PC-3 (cell line): ENCODE measurements at regions not wholly inside any gene's neighbourhood (a gene's known extent, or its start where the extent isn't known, plus 50 kb on each side); places are given as distances from the start of the nearest gene placed in this dataset.

Experiments used
- ATAC-seq: fragments of 200-7000 bp; cut with Tn5 transposase; 2 replicates; pipeline ENCODE4 v1.9.1; 2020; ENCODE audit warnings: mild to moderate bottlenecking, moderate library complexity
- BruUV-seq: library from RNA; stranded (reverse); fragments of 400-500 nt; replicated peaks from 2 replicates; lab custom pipeline; 2021; lab: Mats Ljungman, UMichigan
- CTCF ChIA-PET: fragments of 300-600 bp; sonication (Branson Sonifier 250); formaldehyde crosslinking; loops from one replicate; lab custom pipeline; 2022; ENCODE audit warnings: antibody characterized with exemption; lab: Charles Lee
- POLR2A ChIA-PET: fragments of 300-600 bp; sonication (Branson Sonifier 250); formaldehyde crosslinking; loops from one replicate; lab custom pipeline; 2022; ENCODE audit warnings: antibody characterized with exemption; ENCODE audit not compliant: unreplicated experiment; lab: Charles Lee
- DNase-seq: peaks from one replicate; pipeline ENCODE4 v3.0.0-alpha.2; 2015
- H2AFZ ChIP-seq: fragments of 300-600 bp; sonication (generic); 2 replicates; pipeline ENCODE4 v1.6.0; 2016; ENCODE audit warnings: antibody characterized with exemption, low read length
- H3F3A ChIP-seq: fragments of 300-600 bp; sonication (generic); one replicate; pipeline ENCODE4 v1.6.0; 2017; ENCODE audit warnings: antibody characterized with exemption, low read length, control low read depth, mild to moderate bottlenecking; ENCODE audit not compliant: unreplicated experiment
- H3K27ac ChIP-seq: fragments of 300-600 bp; sonication (generic); 2 replicates; pipeline ENCODE4 v1.5.1; 2016; ENCODE audit warnings: mild to moderate bottlenecking, low read length
- H3K27me3 ChIP-seq: fragments of 300-600 bp; sonication (generic); 2 replicates; pipeline ENCODE4 v1.6.1; 2016; ENCODE audit warnings: low read length, mixed read lengths
- H3K36me3 ChIP-seq: fragments of 300-600 bp; sonication (generic); 2 replicates; pipeline ENCODE4 v1.6.1; 2016; ENCODE audit warnings: low read depth, mixed run types, low read length, mixed read lengths
- H3K4me1 ChIP-seq: fragments of 300-600 bp; sonication (generic); 2 replicates; pipeline ENCODE4 v1.5.1; 2016; ENCODE audit warnings: low read length; ENCODE audit not compliant: insufficient read depth
- H3K4me2 ChIP-seq: fragments of 300-600 bp; sonication (generic); 2 replicates; pipeline ENCODE4 v1.6.0; 2016; ENCODE audit warnings: low read length
- H3K4me3 ChIP-seq: fragments of 300-600 bp; sonication (generic); 2 replicates; pipeline ENCODE4 v1.5.1; 2016; ENCODE audit warnings: mild to moderate bottlenecking, low read length, mixed read lengths
- H3K79me2 ChIP-seq: fragments of 300-600 bp; sonication (generic); 2 replicates; pipeline ENCODE4 v1.6.1; 2017; ENCODE audit warnings: low read length, mixed read lengths
- H3K9ac ChIP-seq: fragments of 300-600 bp; sonication (generic); 2 replicates; pipeline ENCODE4 v1.6.0; 2016; ENCODE audit warnings: mild to moderate bottlenecking, low read length
- H3K9me2 ChIP-seq: fragments of 300-600 bp; sonication (generic); replicated peaks from 2 replicates; pipeline ENCODE4 v1.6.1; 2016; ENCODE audit warnings: mixed run types, low read length, mixed read lengths
- H3K9me3 ChIP-seq: fragments of 300-600 bp; sonication (generic); 2 replicates; pipeline ENCODE4 v1.6.1; 2016; ENCODE audit warnings: low read length, mixed read lengths
- H4K20me1 ChIP-seq: fragments of 300-600 bp; sonication (generic); 2 replicates; pipeline ENCODE4 v1.6.1; 2016; ENCODE audit warnings: low read length, mixed read lengths
- EZH2 ChIP-seq: fragments of 300-600 bp; sonication (generic); IDR thresholded peaks from one replicate; pipeline ENCODE4 v1.6.1; 2017; ENCODE audit warnings: antibody characterized with exemption, mild to moderate bottlenecking, low read length; ENCODE audit not compliant: unreplicated experiment
- EZH2phosphoT487 ChIP-seq: fragments of 300-600 bp; sonication (generic); IDR thresholded peaks from 2 replicates; pipeline ENCODE4 v1.6.1; 2018; ENCODE audit warnings: mild to moderate bottlenecking, antibody characterized with exemption, low read length, borderline replicate concordance
- intact Hi-C: fragments of 100-400 bp; cut with micrococcal nuclease; formaldehyde crosslinking; loops from 2 replicates; pipeline ENCODE4 v1.9.0; 2023
- TF ChIP-seq, protein P1 (sequence below): fragments of 300-600 bp; sonication (generic); conservative IDR thresholded peaks from 2 replicates; pipeline ENCODE4 v1.5.1; 2017; ENCODE audit warnings: antibody characterized with exemption, low read depth, mild to moderate bottlenecking, low read length

DNA sequence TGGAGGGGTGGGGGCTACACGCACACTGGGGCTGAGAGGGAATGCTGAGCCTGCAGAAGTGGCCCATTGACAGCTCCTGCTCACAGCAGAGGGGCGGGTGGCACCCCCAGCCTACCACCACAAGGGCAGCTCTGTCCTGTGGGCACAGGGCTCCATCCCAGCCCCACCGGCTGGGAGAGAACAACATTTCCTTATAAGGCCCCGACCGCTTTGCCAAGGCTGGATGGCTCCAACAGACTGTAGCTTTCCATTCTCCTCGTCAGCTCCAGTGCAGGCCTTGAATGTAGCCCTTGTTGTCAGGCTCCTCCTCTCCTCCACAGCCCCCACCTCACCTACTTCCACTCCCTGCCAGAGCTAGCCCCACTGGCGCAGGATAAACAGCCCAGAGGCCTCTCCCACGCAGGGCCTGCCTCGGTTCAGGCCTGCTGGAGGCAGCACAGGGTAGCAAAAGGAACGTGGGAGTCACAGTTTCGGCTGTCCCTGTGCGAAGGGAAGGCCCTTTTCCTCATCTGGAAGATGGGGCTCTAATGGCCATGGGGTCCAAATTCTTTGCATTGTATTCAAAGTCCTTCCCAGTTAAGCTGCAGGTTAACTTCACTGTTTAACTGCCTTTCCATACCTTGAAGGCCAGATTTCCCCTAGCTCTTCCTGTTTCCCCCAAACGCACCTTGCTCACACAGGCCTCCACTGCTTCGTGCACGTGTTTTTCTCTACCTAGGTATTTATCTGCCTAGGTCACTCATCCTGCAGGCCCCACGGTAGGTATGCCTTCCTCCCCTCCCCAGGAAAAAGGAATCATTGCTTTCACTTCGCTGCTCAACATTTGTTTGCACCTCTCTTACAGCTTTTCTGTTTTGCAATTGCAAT is 101.6 kb upstream of the LPP start:
- no peak for DNase-seq
- Histone ChIP-seq H3K9ac (no peak overlapping the region), H3K9me2 (no peaks in the 10 kb centered on the region), H3K27me3 (no peaks in the 10 kb centered on the region), H3K4me1 (peaks cover 15% of the 10 kb centered on the region), H3K27ac (no peak overlapping the region), H4K20me1 (no peaks in the 10 kb centered on the region), H3K36me3 (no peaks in the 10 kb centered on the region), H3K4me3 (no peak overlapping the region), H3K4me2 (no peak overlapping the region), H3K9me3 (no peaks in the 10 kb centered on the region), H3F3A (no peaks in the 10 kb centered on the region), H3K79me2 (no peaks in the 10 kb centered on the region), H2AFZ (no peak overlapping the region)
- ATAC-seq, result no peak
- no peak for TF ChIP-seq EZH2
- BruUV-seq, result no TSS peak
- intact Hi-C loops, result no loop called here
- ChIA-PET CTCF (no interaction called here), POLR2A (interaction anchor here (0.6 kb wide), 1 partner anchor 367 kb away, joined by 5 read pairs; no protein-coding TSS in a partner anchor)

DNA sequence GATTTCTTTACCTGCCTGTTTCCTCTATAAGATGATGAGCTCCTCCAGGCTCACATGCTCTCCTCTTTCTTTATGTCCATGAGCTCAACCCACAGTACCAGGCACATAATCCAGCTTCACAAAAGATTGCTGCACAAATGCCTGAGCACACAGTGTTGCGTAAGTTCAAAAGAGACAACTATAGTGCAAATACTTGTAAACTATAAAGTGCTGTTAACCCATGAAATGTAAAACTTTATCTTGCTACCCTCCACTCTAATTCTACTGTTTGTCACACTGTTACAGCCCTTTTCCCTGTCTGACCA is 101.0 kb upstream of the LPP start:
- no peak for ATAC-seq
- no peaks in the 10 kb centered on the region for H3K27me3 ChIP-seq
- CTCF ChIA-PET, result no interaction called here
- no peaks in the 10 kb centered on the region for H3K36me3 ChIP-seq
- no TSS peak for BruUV-seq
- no peaks in the 10 kb centered on the region for H3K79me2 ChIP-seq
- peaks cover 11% of the 10 kb centered on the region; the same call in 1 of the 2 replicates for H3K4me1 ChIP-seq
- POLR2A ChIA-PET, result interaction anchor here (0.6 kb wide), 1 partner anchor 367 kb away, joined by 5 read pairs; no protein-coding TSS in a partner anchor
- H3K27ac ChIP-seq, result no peak overlapping the region
- H3K9ac ChIP-seq, result no peak overlapping the region
- H2AFZ ChIP-seq, result no peak overlapping the region
- H3F3A ChIP-seq, result no peaks in the 10 kb centered on the region
- H3K4me3 ChIP-seq, result no peak overlapping the region
- TF ChIP-seq, protein P1, sequence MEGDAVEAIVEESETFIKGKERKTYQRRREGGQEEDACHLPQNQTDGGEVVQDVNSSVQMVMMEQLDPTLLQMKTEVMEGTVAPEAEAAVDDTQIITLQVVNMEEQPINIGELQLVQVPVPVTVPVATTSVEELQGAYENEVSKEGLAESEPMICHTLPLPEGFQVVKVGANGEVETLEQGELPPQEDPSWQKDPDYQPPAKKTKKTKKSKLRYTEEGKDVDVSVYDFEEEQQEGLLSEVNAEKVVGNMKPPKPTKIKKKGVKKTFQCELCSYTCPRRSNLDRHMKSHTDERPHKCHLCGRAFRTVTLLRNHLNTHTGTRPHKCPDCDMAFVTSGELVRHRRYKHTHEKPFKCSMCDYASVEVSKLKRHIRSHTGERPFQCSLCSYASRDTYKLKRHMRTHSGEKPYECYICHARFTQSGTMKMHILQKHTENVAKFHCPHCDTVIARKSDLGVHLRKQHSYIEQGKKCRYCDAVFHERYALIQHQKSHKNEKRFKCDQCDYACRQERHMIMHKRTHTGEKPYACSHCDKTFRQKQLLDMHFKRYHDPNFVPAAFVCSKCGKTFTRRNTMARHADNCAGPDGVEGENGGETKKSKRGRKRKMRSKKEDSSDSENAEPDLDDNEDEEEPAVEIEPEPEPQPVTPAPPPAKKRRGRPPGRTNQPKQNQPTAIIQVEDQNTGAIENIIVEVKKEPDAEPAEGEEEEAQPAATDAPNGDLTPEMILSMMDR, result no peak
- no peak for TF ChIP-seq EZH2
- TF ChIP-seq EZH2phosphoT487, result no peak
- DNase-seq, result no peak
- no peaks in the 10 kb centered on the region for H3K9me3 ChIP-seq
- no peaks in the 10 kb centered on the region for H4K20me1 ChIP-seq
- no peaks in the 10 kb centered on the region for H3K9me2 ChIP-seq
- intact Hi-C loops, result no loop called here
- no peak overlapping the region for H3K4me2 ChIP-seq

DNA sequence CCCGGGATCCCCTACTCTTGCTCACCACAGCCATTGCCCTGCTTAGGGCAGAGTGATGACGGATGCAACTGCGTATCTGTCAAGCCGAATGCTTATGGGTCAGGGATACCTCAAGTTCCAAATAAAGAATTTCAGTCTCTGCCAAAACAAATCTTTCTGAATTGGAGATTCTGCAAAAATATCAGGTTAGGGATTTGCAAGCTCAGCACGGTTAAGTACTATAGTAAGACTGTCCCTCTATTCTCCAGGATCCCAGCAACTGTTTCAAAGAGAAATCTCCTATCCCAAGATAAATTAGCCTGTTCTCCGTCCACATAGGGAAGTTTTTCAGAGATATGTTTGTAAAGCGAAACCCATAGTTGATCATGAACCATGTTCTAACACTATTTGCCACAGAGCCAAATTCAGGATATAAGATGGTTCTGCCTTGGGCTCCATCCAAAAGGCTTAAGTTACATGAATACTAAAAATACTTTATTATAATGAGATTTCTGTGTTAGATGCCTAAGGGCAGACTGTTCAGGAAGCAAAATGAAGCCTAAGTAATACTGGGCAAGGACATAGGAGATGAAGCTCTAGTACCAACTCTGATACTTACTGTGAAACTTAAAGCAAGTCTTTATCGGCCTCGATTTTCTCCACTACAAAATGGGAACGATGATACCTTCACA is 100.1 kb upstream of the LPP start:
- POLR2A ChIA-PET, result no interaction called here
- Histone ChIP-seq H3K9me3 (no peaks in the 10 kb centered on the region), H3K9me2 (no peaks in the 10 kb centered on the region), H3K4me2 (no peak overlapping the region), H3K27me3 (no peaks in the 10 kb centered on the region), H3K4me3 (no peak overlapping the region), H4K20me1 (no peaks in the 10 kb centered on the region), H3K36me3 (no peaks in the 10 kb centered on the region), H2AFZ (no peak overlapping the region), H3K9ac (no peak overlapping the region), H3K79me2 (no peaks in the 10 kb centered on the region), H3K4me1 (peaks cover 16% of the 10 kb centered on the region; the same call in 1 of the 2 replicates), H3F3A (no peaks in the 10 kb centered on the region), H3K27ac (no peak overlapping the region)
- ATAC-seq (no peak), DNase-seq (no peak)
- BruUV-seq, result no TSS peak
- CTCF ChIA-PET, result no interaction called here
- intact Hi-C loops, result no loop called here
- TF ChIP-seq, protein P1, result no peak
- TF ChIP-seq EZH2 (no peak), EZH2phosphoT487 (no peak)
